ENCODE measurements at regions not wholly inside any gene's neighbourhood (a gene's known extent, or its start where the extent isn't known, plus 50 kb on each side); places are given as distances from the start of the nearest gene placed in this dataset.

GRCh38 chr9:1271367-1271766 lies 221.2 kb downstream of the DMRT2 start:
- TF ChIP-seq, protein P1, sequence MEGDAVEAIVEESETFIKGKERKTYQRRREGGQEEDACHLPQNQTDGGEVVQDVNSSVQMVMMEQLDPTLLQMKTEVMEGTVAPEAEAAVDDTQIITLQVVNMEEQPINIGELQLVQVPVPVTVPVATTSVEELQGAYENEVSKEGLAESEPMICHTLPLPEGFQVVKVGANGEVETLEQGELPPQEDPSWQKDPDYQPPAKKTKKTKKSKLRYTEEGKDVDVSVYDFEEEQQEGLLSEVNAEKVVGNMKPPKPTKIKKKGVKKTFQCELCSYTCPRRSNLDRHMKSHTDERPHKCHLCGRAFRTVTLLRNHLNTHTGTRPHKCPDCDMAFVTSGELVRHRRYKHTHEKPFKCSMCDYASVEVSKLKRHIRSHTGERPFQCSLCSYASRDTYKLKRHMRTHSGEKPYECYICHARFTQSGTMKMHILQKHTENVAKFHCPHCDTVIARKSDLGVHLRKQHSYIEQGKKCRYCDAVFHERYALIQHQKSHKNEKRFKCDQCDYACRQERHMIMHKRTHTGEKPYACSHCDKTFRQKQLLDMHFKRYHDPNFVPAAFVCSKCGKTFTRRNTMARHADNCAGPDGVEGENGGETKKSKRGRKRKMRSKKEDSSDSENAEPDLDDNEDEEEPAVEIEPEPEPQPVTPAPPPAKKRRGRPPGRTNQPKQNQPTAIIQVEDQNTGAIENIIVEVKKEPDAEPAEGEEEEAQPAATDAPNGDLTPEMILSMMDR (IDR thresholded peaks at IDR 0.05): no peak
- TF ChIP-seq POLR2A (IDR thresholded peaks at IDR 0.05): no peak
- no peak for TF ChIP-seq POLR2AphosphoS5 (IDR thresholded peaks at IDR 0.05)

Measured in stomach (tissue), 4 donors.